NCI-H510A (cell line): ENCODE measurements at regions not wholly inside any gene's neighbourhood (a gene's known extent, or its start where the extent isn't known, plus 50 kb on each side); places are given as distances from the start of the nearest gene placed in this dataset.
"Not testable (repeated sequence)": the region's sequence is repeated elsewhere in the genome, so short reads cannot be mapped to it uniquely, and the experiment has no call there.

Experiments used
- DNase-seq: peaks from one replicate; lab custom pipeline; 2025; lab: John Stamatoyannopoulos, UW

- no peak for DNase-seq
Measured at GRCh38 chrX:42832764-42833549, 55.0 kb upstream of the PPP1R2C start.

- DNase-seq: not testable (repeated sequence)
Measured at GRCh38 chrX:42833550-42833940, 55.6 kb upstream of the PPP1R2C start.

- no peak for DNase-seq
Measured at GRCh38 chrX:42837101-42837726, 59.3 kb upstream of the PPP1R2C start.

GRCh38 chrX:42837747-42838146 is 59.8 kb upstream of the PPP1R2C start:
- DNase-seq: no peak

- no peak for DNase-seq
Measured at GRCh38 chrX:42839632-42840031, 61.7 kb upstream of the PPP1R2C start.

GRCh38 chrX:42846741-42847140 is 68.8 kb upstream of the PPP1R2C start:
- DNase-seq: no peak

- no peak for DNase-seq
Measured at GRCh38 chrX:42855259-42855658, 77.3 kb upstream of the PPP1R2C start.

GRCh38 chrX:42857766-42858165 is 79.8 kb upstream of the PPP1R2C start:
- DNase-seq: no peak

- DNase-seq: no peak
Measured at GRCh38 chrX:42869011-42869410, 91.0 kb upstream of the PPP1R2C start.

GRCh38 chrX:42869659-42870476 is 91.9 kb upstream of the PPP1R2C start:
- no peak for DNase-seq

- DNase-seq: no peak
Measured at GRCh38 chrX:42886519-42886918, 108.6 kb upstream of the PPP1R2C start.

- no peak for DNase-seq
Measured at GRCh38 chrX:42900947-42901346, 123.0 kb upstream of the PPP1R2C start.

- DNase-seq: no peak
Measured at GRCh38 chrX:42902513-42902912, 124.5 kb upstream of the PPP1R2C start.

- no peak for DNase-seq
Measured at GRCh38 chrX:42920752-42921151, 142.8 kb upstream of the PPP1R2C start.

- DNase-seq: no peak
Measured at GRCh38 chrX:42930071-42930470, 152.1 kb upstream of the PPP1R2C start.

- DNase-seq: no peak
Measured at GRCh38 chrX:42930951-42931350, 153.0 kb upstream of the PPP1R2C start.

- DNase-seq: no peak
Measured at GRCh38 chrX:42933187-42933586, 155.2 kb upstream of the PPP1R2C start.

GRCh38 chrX:42934020-42934726 is 156.2 kb upstream of the PPP1R2C start:
- DNase-seq: no peak

GRCh38 chrX:42941671-42942070 is 163.7 kb upstream of the PPP1R2C start:
- no peak for DNase-seq

- no peak for DNase-seq
Measured at GRCh38 chrX:42943051-42943974, 165.3 kb upstream of the PPP1R2C start.

- no peak for DNase-seq
Measured at GRCh38 chrX:42944381-42944998, 166.5 kb upstream of the PPP1R2C start.
